ENCODE measurements at regions not wholly inside any gene's neighbourhood (a gene's known extent, or its start where the extent isn't known, plus 50 kb on each side); places are given as distances from the start of the nearest gene placed in this dataset.

- H2AFZ ChIP-seq (ENCODE audit: low read length) = no peak overlapping the region
- no peaks in the 10 kb centered on the region for H3F3A ChIP-seq (ENCODE audit: low read depth)
- H3K4me2 ChIP-seq (ENCODE audit: low read depth, low read length, poor library complexity, severe bottlenecking) = no peak overlapping the region
- H3K9me2 ChIP-seq (replicated peaks; ENCODE audit: low read depth, low read length) = no peaks in the 10 kb centered on the region
- H3K4me1 ChIP-seq (ENCODE audit: insufficient read depth, low read length, poor library complexity, severe bottlenecking) = no peaks in the 10 kb centered on the region
- TF ChIP-seq CTCF (conservative IDR thresholded peaks at IDR 0.05; ENCODE audit: low read length) = no peak
- no peak for TF ChIP-seq EZH2phosphoT487 (IDR thresholded peaks at IDR 0.05; ENCODE audit: borderline replicate concordance)
- no peaks in the 10 kb centered on the region for H3K36me3 ChIP-seq (ENCODE audit: insufficient read depth, low read length)
- H3K9ac ChIP-seq (ENCODE audit: low read depth, low read length, poor library complexity, severe bottlenecking) = no peak overlapping the region
- no peaks in the 10 kb centered on the region for H4K20me1 ChIP-seq (ENCODE audit: insufficient read depth, low read length, poor library complexity, severe bottlenecking)
- no peaks in the 10 kb centered on the region for H3K27me3 ChIP-seq (ENCODE audit: insufficient read depth, low read length, poor library complexity, severe bottlenecking)
- H3K9me3 ChIP-seq (ENCODE audit: insufficient read depth, low read depth, low read length) = 0 out of 2 replicates have a peak, but pooled peaks cover 3% of the 10 kb centered on the region
- H3K4me3 ChIP-seq (ENCODE audit: low read length, poor library complexity, severe bottlenecking) = no peak overlapping the region
- no peaks in the 10 kb centered on the region for H3K79me2 ChIP-seq (ENCODE audit: insufficient read depth, low read length)
These were observed 372.9 kb upstream of the RUNX1 start for GRCh38 chr21:35422011-35422410.

- no peak overlapping the region for H2AFZ ChIP-seq (ENCODE audit: low read length)
- H3K79me2 ChIP-seq (ENCODE audit: insufficient read depth, low read length) = no peaks in the 10 kb centered on the region
These were observed 372.1 kb upstream of the RUNX1 start for GRCh38 chr21:35421221-35421620.

GRCh38 chr21:35420656-35421055 is 371.6 kb upstream of the RUNX1 start:
- H3K9ac ChIP-seq (ENCODE audit: low read depth, low read length, poor library complexity, severe bottlenecking) = no peak overlapping the region
- H4K20me1 ChIP-seq (ENCODE audit: insufficient read depth, low read length, poor library complexity, severe bottlenecking) = no peaks in the 10 kb centered on the region
- H3F3A ChIP-seq (ENCODE audit: low read depth) = no peaks in the 10 kb centered on the region
- no peaks in the 10 kb centered on the region for H3K4me1 ChIP-seq (ENCODE audit: insufficient read depth, low read length, poor library complexity, severe bottlenecking)
- no peaks in the 10 kb centered on the region for H3K27me3 ChIP-seq (ENCODE audit: insufficient read depth, low read length, poor library complexity, severe bottlenecking)
- H3K9me2 ChIP-seq (replicated peaks; ENCODE audit: low read depth, low read length) = no peaks in the 10 kb centered on the region
- H3K4me3 ChIP-seq (ENCODE audit: low read length, poor library complexity, severe bottlenecking) = no peak overlapping the region
- H2AFZ ChIP-seq (ENCODE audit: low read length) = no peak overlapping the region
- TF ChIP-seq EZH2phosphoT487 (IDR thresholded peaks at IDR 0.05; ENCODE audit: borderline replicate concordance) (no peak), CTCF (conservative IDR thresholded peaks at IDR 0.05; ENCODE audit: low read length) (no peak)
- H3K79me2 ChIP-seq (ENCODE audit: insufficient read depth, low read length) = no peaks in the 10 kb centered on the region
- 0 out of 2 replicates have a peak, but pooled peaks cover 3% of the 10 kb centered on the region for H3K9me3 ChIP-seq (ENCODE audit: insufficient read depth, low read depth, low read length)
- H3K36me3 ChIP-seq (ENCODE audit: insufficient read depth, low read length) = no peaks in the 10 kb centered on the region
- no peak overlapping the region for H3K4me2 ChIP-seq (ENCODE audit: low read depth, low read length, poor library complexity, severe bottlenecking)

More at GRCh38 chr21:35421221-35421620, 372.1 kb upstream of the RUNX1 start:
- Histone ChIP-seq H3F3A (ENCODE audit: low read depth) (no peaks in the 10 kb centered on the region), H3K4me3 (ENCODE audit: low read length, poor library complexity, severe bottlenecking) (no peak overlapping the region), H3K9me2 (replicated peaks; ENCODE audit: low read depth, low read length) (no peaks in the 10 kb centered on the region), H3K27me3 (ENCODE audit: insufficient read depth, low read length, poor library complexity, severe bottlenecking) (no peaks in the 10 kb centered on the region), H3K36me3 (ENCODE audit: insufficient read depth, low read length) (no peaks in the 10 kb centered on the region), H3K9ac (ENCODE audit: low read depth, low read length, poor library complexity, severe bottlenecking) (no peak overlapping the region), H3K9me3 (ENCODE audit: insufficient read depth, low read depth, low read length) (0 out of 2 replicates have a peak, but pooled peaks cover 3% of the 10 kb centered on the region), H3K4me2 (ENCODE audit: low read depth, low read length, poor library complexity, severe bottlenecking) (no peak overlapping the region), H3K4me1 (ENCODE audit: insufficient read depth, low read length, poor library complexity, severe bottlenecking) (no peaks in the 10 kb centered on the region), H4K20me1 (ENCODE audit: insufficient read depth, low read length, poor library complexity, severe bottlenecking) (no peaks in the 10 kb centered on the region)
- TF ChIP-seq CTCF (conservative IDR thresholded peaks at IDR 0.05; ENCODE audit: low read length) (no peak), EZH2phosphoT487 (IDR thresholded peaks at IDR 0.05; ENCODE audit: borderline replicate concordance) (no peak)
